A549 (cell line): ENCODE measurements at regions not wholly inside any gene's neighbourhood (a gene's known extent, or its start where the extent isn't known, plus 50 kb on each side); places are given as distances from the start of the nearest gene placed in this dataset.
A peak's percentile ranks its signal among the peaks of the same experiment; 100 is the strongest.

Experiments used
- ATAC-seq, 2 experiments: fragments of 200-7000 bp in 1 of 2; fragments of >200 bp in 1 of 2; cut with Nextera tagmentation in 1 of 2; cut with Tn5 transposase in 1 of 2; 3 replicates each; pipeline versions ENCODE4 v1.8.0 to v1.9.1; 2018 to 2020; ENCODE audit warnings: mild to moderate bottlenecking in 1 of 2, moderate library complexity in 1 of 2
- CTCF ChIA-PET: fragments of 300-600 bp; sonication (Branson Sonifier 250); formaldehyde crosslinking; extraction: SDS; loops from one replicate; lab custom pipeline; 2021; ENCODE audit warnings: antibody characterized with exemption, inconsistent platforms; lab: Yijun Ruan, JAX
- POLR2A ChIA-PET: fragments of 350-600 bp; formaldehyde crosslinking; extraction: SDS; loops from one replicate; lab custom pipeline; 2021; ENCODE audit warnings: antibody characterized with exemption, inconsistent platforms; lab: Yijun Ruan, JAX
- DNase-seq, 2 experiments: peaks; one replicate each; pipeline versions ENCODE4 v3.0.0 to v3.0.0-alpha.2; 2011 to 2016; ENCODE audit warnings: low read depth in 1 of 2, low spot score in 1 of 2
- FAIRE-seq: peaks from 2 replicates; lab custom pipeline; 2011; peaks lifted over from hg19 to GRCh38; lab: Jason Lieb, UNC
- H3K27ac ChIP-seq, 2 experiments: fragments of >200 bp; sonication (Bioruptor Twin); formaldehyde crosslinking; 3 replicates each; pipeline ENCODE4 v1.5.1; 2016 to 2017
- H3K4me1 ChIP-seq: fragments of >200 bp; sonication (Bioruptor Twin); formaldehyde crosslinking; 3 replicates; pipeline ENCODE4 v1.6.1; 2016
- H3K4me2 ChIP-seq: fragments of >200 bp; sonication (Bioruptor Twin); formaldehyde crosslinking; 3 replicates; pipeline ENCODE4 v1.6.1; 2016
- H3K4me3 ChIP-seq: fragments of >200 bp; sonication (Bioruptor Twin); formaldehyde crosslinking; 3 replicates; pipeline ENCODE4 v1.5.1; 2016
- H3K9me3 ChIP-seq: fragments of >200 bp; sonication (Bioruptor Twin); formaldehyde crosslinking; 3 replicates; pipeline ENCODE4 v1.6.1; 2016
- BHLHE40 ChIP-seq: IDR thresholded peaks from 2 replicates; pipeline ENCODE4 v1.6.1; 2012; ENCODE audit warnings: low read depth, low read length, inconsistent platforms
- CEBPB ChIP-seq, 2 experiments: fragments of >200 bp in 1 of 2; sonication (Bioruptor Twin) in 1 of 2; formaldehyde crosslinking in 1 of 2; IDR thresholded peaks; 2 replicates each; pipeline ENCODE4 v1.6.1; 2012 to 2016
- CHD2 ChIP-seq: fragments of 150-350 bp; IDR thresholded peaks from 2 replicates; pipeline ENCODE4 v1.6.1; 2014; ENCODE audit warnings: low read length; ENCODE audit not compliant: partially characterized antibody
- E2F6 ChIP-seq: IDR thresholded peaks from 2 replicates; pipeline ENCODE4 v1.6.1; 2012; ENCODE audit warnings: low read depth, borderline replicate concordance
- HOXA7 ChIP-seq: fragments of 250-450 bp; sonication (Bioruptor Pico); IDR thresholded peaks from 2 replicates; pipeline ENCODE4 v1.5.0; 2020; ENCODE audit warnings: mild to moderate bottlenecking, moderate library complexity
- JUNB ChIP-seq: fragments of >200 bp; sonication (Bioruptor Twin); formaldehyde crosslinking; IDR thresholded peaks from 2 replicates; pipeline ENCODE4 v1.6.1; 2016
- KDM1A ChIP-seq: fragments of 200-600 bp; sonication (generic); IDR thresholded peaks from 2 replicates; pipeline ENCODE4 v1.6.1; 2016; ENCODE audit warnings: low read depth, mild to moderate bottlenecking
- KDM5A ChIP-seq: fragments of 200-600 bp; sonication (generic); IDR thresholded peaks from 2 replicates; pipeline ENCODE4 v1.6.1; 2016; ENCODE audit warnings: antibody characterized with exemption, mild to moderate bottlenecking
- MAFK ChIP-seq: fragments of 450-650 bp; IDR thresholded peaks from 2 replicates; pipeline ENCODE4 v1.6.1; 2014; ENCODE audit not compliant: partially characterized antibody
- MYC ChIP-seq: IDR thresholded peaks from 2 replicates; pipeline ENCODE4 v1.6.1; 2012; ENCODE audit warnings: mild to moderate bottlenecking, inconsistent platforms, low read length, improper control_type of control experiment, borderline replicate concordance
- NPAS2 ChIP-seq: fragments of 250-450 bp; sonication (Bioruptor Pico); IDR thresholded peaks from 2 replicates; pipeline ENCODE4 v1.8.0; 2022; ENCODE audit warnings: mild to moderate bottlenecking, moderate library complexity, borderline replicate concordance
- RNF2 ChIP-seq: fragments of 200-600 bp; sonication (generic); IDR thresholded peaks from 2 replicates; pipeline ENCODE4 v1.6.1; 2016; ENCODE audit warnings: low read depth, mild to moderate bottlenecking, antibody characterized with exemption, moderate library complexity, borderline replicate concordance
- SMC3 ChIP-seq: fragments of >200 bp; sonication (Bioruptor Twin); formaldehyde crosslinking; IDR thresholded peaks from 3 replicates; pipeline ENCODE4 v1.6.1; 2018; ENCODE audit warnings: inconsistent platforms
- ZC3H11A ChIP-seq: fragments of 450-650 bp; IDR thresholded peaks from 2 replicates; pipeline ENCODE4 v1.6.1; 2014; ENCODE audit warnings: antibody characterized with exemption, mild to moderate bottlenecking
- WGBS: methylation state at CpG from one replicate; pipeline ENCODE4 v1.1.6; 2017; ENCODE audit errors: missing lambda C conversion rate; 5-methylcytosine and 5-hydroxymethylcytosine counted together
- TF ChIP-seq, protein P1 (sequence below): fragments of 450-650 bp; IDR thresholded peaks from 2 replicates; pipeline ENCODE4 v1.6.1; 2014; ENCODE audit warnings: antibody characterized with exemption
- TF ChIP-seq, protein P2 (sequence below): fragments of >200 bp; sonication (Bioruptor Twin); formaldehyde crosslinking; IDR thresholded peaks from 2 replicates; pipeline ENCODE4 v1.6.1; 2016
- TF ChIP-seq, protein P3 (sequence below): IDR thresholded peaks from 2 replicates; pipeline ENCODE4 v1.6.1; 2012

DNA sequence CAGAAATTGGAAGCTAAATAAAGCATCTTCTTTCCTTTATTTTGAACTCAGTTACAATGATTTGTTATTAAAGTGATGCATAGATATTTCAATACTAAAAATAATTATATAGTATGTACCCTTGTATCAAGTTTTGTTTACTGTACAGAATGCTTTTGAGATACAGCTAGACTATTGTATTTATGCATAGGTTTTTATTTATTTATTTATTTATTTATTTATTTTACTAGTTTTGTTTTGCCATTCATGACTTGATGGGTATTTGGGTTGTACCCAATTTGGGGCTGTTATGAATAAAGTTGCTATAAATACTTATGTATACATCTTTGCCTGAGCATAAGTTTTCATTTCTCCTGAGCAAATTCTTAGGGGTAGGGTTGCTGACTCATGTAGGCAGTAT, 118.7 kb upstream of the NXPH2 start:
- ChIA-PET POLR2A (no interaction called here), CTCF (no interaction called here)
- Histone ChIP-seq H3K4me3 (no peak overlapping the region), H3K9me3 (no peaks in the 10 kb centered on the region), H3K27ac (no peak overlapping the region), H3K4me2 (no peak overlapping the region), H3K4me1 (no peaks in the 10 kb centered on the region)
- ATAC-seq: no peak
- no peak for FAIRE-seq
- TF ChIP-seq BHLHE40 (no peak), ZC3H11A (0 out of 2 replicates have a peak, but pooled peaks have one; percentile 18), E2F6 (no peak)
- no peak for DNase-seq

DNA sequence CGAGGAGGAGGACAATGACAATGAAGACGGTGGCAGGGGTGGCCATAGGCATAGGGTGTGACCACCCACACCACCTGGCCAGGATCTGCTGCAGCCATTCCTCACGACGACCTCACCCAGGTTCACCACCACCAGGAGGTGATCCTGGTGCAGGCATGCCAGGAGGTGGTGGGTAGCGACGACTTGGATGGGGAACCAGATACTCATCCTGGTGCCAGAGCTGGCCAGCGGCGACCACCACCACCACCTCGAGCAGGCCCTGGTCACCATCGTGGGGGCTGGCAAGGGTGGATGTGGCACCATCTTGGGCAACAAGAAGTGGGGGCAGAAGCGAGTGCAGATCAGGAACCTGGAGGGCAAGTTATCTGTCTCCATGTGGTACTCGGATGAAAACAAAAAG, 117.1 kb upstream of the NXPH2 start:
- FAIRE-seq (no peak), ATAC-seq (no peak), DNase-seq (no peak)
- POLR2A ChIA-PET: no interaction called here
- TF ChIP-seq MYC (no peak), HOXA7 (CRISPR knock-in tag) (no peak), SMC3 (no peak), CHD2 (no peak), KDM1A (no peak), MAFK (no peak), NPAS2 (CRISPR knock-in tag) (no peak)
- 10% methylated on average over 12 of the region's 12 CpGs for WGBS
- no peak overlapping the region for H3K4me2 ChIP-seq
- H3K4me3 ChIP-seq: no peak overlapping the region
- no peaks in the 10 kb centered on the region for H3K9me3 ChIP-seq
- CTCF ChIA-PET: no interaction called here
- no peak overlapping the region for H3K27ac ChIP-seq
- no peaks in the 10 kb centered on the region for H3K4me1 ChIP-seq

- ChIA-PET CTCF (no interaction called here), POLR2A (no interaction called here)
- no peaks in the 10 kb centered on the region for H3K9me3 ChIP-seq
- no peaks in the 10 kb centered on the region for H3K4me1 ChIP-seq
- no peak overlapping the region for H3K4me3 ChIP-seq
- no peak for TF ChIP-seq NPAS2 (CRISPR knock-in tag)
- TF ChIP-seq JUNB: no peak
- no peak for TF ChIP-seq CEBPB (IDR thresholded peaks at IDR 0.05)
- TF ChIP-seq, protein P1, sequence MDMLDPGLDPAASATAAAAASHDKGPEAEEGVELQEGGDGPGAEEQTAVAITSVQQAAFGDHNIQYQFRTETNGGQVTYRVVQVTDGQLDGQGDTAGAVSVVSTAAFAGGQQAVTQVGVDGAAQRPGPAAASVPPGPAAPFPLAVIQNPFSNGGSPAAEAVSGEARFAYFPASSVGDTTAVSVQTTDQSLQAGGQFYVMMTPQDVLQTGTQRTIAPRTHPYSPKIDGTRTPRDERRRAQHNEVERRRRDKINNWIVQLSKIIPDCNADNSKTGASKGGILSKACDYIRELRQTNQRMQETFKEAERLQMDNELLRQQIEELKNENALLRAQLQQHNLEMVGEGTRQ: no peak
- TF ChIP-seq, protein P2, sequence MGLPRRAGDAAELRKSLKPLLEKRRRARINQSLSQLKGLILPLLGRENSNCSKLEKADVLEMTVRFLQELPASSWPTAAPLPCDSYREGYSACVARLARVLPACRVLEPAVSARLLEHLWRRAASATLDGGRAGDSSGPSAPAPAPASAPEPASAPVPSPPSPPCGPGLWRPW: no peak
- no peak for TF ChIP-seq BHLHE40
- TF ChIP-seq, protein P3, sequence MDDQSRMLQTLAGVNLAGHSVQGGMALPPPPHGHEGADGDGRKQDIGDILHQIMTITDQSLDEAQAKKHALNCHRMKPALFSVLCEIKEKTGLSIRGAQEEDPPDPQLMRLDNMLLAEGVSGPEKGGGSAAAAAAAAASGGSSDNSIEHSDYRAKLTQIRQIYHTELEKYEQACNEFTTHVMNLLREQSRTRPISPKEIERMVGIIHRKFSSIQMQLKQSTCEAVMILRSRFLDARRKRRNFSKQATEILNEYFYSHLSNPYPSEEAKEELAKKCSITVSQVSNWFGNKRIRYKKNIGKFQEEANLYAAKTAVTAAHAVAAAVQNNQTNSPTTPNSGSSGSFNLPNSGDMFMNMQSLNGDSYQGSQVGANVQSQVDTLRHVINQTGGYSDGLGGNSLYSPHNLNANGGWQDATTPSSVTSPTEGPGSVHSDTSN: no peak
- no peak for TF ChIP-seq KDM5A
- H3K27ac ChIP-seq: no peak overlapping the region
- no peak overlapping the region for H3K4me2 ChIP-seq
- ATAC-seq (no peak), DNase-seq (no peak), FAIRE-seq (no peak)
- WGBS: 10% methylated on average over 3 of the region's 3 CpGs
Measured at GRCh38 chr2:138893746-138894145, 113.6 kb upstream of the NXPH2 start.

DNA sequence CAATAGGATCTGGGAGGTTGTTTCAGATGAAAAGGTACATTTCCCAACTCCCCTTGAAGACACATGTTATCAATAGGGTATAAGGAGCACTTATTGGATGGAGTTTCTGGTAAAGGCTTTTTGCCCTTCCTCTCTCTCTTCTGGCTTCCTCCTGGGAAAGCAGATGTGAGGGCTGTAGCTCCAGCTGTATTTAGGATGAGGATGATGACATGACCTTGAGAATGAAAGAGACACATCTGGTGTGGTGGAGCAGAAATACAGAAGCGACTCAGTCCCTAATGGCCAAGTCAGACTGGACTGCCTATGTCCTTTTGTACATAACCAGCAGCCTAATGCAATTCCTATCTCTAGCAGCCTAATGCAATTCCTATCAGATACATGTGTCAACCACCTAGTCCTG, 100.9 kb upstream of the NXPH2 start:
- Histone ChIP-seq H3K4me1 (no peaks in the 10 kb centered on the region), H3K4me3 (no peak overlapping the region), H3K4me2 (no peak overlapping the region), H3K27ac (no peak overlapping the region), H3K9me3 (no peaks in the 10 kb centered on the region)
- no peak for ATAC-seq
- no peak for DNase-seq
- CTCF ChIA-PET: no interaction called here
- no peak for FAIRE-seq
- 15% methylated on average over 1 of the region's 1 CpG for WGBS
- TF ChIP-seq RNF2: no peak
- TF ChIP-seq, all 56 proteins: peak for 0
- POLR2A ChIA-PET: no interaction called here
